ENCODE measurements at regions not wholly inside any gene's neighbourhood (a gene's known extent, or its start where the extent isn't known, plus 50 kb on each side); places are given as distances from the start of the nearest gene placed in this dataset.
"Not testable (repeated sequence)": the region's sequence is repeated elsewhere in the genome, so short reads cannot be mapped to it uniquely, and the experiment has no call there.

DNA sequence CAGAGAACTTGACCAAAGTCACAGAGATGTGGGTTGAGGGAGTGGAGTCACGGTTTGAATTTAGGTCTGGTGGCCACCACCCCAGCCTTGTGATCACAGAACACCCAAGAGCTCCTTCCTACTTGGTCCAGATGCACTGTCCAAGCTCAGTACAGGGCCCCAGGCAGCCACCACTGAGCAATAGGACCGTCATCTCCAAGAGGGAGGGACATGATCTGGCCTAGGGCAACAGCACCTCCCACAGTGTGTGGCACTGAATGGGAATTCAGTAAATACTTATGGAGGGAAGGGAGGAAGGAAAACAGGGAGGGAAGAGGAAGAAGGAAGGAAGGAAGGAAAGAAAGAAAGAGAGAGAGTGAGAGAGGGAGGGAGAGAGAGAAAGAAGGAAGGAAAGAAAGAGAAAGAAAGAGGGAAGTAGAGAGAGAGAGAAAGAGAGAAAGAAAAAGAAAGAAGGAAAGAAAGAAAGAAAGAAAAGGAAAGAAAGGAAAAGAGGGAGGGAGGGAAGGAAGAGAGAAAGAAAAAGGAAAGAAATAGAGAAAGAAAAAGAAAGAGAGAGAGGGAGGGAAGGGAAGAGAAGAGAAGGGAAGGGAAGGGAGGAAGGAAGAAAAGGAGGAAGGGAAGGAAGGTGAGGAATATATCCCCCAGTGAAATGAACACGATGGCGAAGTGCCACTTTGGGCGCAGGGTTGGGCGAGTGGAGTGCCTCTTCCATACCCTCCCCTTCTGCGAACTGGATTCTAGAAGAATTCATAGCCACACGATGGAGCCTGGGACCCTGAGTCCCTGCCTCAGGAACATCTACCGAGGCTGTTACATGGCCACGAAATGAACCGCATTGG lies 243.7 kb downstream of the TFAP2C start:
- DNase-seq (ENCODE audit: low read depth in 2 of 2): no peak

DNA sequence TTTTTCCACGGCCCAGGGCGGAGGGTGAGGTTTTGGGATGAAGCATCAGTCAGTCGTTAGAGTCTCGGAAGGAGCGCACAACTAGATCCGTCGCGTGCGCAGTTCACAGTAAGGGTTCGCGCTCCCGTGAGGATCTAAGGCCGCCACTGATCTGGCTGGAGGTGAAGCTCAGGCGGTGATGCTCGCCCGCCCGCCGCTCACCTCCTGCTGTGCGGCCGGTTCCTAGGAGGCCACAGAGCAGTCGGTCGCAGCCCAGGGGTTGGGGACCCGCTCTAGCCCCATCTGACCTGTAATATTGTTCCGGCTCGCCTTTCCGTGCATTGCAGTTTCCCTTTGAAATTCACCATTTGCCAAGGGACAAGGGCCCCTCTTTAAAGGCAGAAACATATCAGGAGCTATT lies 244.7 kb downstream of the TFAP2C start:
- DNase-seq (ENCODE audit: low read depth in 2 of 2): no peak

DNA sequence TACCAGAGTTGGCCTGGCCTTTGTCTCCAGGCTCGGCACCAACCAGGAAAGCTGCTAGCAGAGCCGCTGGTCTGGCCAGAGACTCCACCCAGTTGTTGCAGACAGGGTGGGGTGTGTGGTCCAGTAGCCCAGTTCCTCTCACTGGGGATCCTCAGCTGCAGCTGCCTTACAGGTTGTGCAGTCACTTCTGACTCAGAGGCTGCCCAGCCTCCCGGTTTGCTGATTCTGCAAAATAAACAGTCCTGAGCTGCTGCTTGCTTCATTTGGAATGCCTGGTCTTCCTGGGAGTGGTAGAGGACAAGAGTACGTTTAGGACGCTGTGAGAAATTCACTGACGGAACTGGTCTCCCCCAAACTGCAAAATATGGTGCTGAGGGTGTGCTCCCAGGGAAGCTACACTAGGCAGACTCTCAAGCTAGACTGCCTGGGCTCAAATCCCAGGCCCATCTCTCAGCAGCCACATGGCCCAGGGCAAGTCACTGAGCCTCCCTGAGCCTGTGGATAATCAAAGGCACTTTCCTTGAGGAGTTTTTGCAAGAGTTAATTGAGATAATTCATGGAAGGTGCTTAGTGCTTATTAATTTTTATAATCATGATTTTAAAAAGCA lies 246.1 kb downstream of the TFAP2C start:
- no peak for DNase-seq (ENCODE audit: low read depth in 2 of 2)

DNA sequence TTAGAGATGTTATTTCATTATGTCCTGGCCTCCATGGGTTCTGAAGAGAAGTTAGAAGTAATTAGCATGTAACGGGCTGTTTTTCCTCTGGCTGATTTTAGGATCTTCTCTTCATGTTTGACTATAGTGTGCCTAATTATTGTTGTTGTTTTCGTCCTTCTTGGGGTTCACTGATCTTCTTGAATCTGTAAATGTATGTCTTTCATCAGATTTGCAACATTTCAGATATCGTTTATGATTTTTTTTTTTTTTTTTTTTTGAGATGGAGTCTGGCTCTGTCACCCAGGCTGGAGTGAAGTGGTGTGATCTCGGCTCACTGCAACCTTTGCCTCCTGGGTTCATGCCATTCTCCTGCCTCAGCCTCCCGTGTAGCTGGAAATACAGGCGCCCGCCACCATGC lies 246.7 kb downstream of the TFAP2C start:
- no peak for DNase-seq (ENCODE audit: low read depth in 2 of 2)

DNA sequence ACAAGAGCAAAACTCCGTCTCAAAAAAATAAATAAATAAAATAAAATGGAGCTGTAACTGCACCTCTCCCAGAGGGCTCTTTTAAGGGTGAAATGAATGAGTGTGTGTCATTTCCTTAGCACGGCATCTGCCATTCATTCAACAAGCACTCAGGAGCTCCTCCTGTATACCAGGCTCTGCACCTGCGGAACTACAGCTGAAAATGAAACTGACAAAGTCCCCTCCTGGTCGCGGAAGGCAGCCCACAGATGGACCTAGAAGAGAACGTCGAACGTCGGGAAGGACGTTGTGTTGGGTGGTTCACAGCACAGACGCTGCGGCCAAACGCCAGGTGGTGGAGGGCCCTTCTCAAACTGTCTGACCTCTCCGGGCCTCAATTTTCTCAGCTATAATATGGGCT lies 256.4 kb downstream of the TFAP2C start:
- DNase-seq (ENCODE audit: low read depth in 2 of 2): no peak

DNA sequence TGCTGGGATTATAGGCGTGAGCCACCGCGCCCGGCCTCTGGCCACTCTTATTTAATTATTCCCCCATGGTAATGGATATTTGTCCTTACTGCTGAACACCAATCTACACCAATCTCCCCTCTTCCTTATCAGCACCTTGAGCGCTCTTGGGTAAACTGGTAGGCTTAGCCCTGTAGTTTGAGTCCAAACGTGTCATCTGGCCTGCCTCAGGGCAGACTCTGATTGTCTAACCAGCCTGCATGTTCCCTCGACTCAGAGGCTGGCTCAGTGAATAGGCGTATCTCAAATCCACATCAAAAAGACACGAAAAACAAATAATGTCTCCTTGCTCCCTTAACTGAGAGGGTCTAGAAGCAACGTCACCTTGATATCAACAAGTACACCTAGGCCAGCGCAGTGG lies 260.9 kb downstream of the TFAP2C start:
- DNase-seq (ENCODE audit: low read depth in 2 of 2): no peak

DNA sequence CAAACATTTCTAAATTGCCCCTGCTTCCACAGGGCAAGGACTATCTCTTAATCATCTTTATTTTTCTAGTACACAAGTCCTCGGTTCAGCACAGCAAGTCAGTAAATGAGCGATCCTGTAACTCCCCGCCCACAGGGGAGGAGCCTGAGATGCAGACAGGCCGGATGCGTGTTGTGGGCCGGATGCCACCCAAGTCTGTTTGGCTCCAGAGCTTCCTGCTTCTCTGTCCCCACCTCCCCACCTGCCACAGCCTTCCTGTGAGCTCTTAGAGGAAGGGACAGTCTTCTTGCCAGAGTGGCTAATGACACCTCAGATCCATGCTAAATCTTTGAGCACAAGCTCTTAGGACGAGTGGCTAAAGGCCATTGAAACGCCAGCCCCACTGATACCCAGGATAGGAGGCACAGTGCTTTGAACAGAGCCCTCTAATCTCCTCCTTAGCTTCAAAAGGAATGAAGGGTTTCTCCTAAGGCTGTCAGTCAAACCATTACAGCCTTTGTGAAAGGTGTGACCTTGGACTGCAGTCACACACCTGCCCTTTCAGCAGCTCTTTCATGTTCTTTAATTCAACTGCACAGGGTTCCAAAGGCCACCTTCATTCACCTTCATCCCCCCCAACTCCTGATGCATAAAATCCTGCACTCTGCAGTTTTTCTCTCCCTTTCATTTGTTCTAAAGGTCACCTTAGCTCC lies 264.3 kb downstream of the TFAP2C start:
- DNase-seq (ENCODE audit: low read depth in 2 of 2): no peak

DNA sequence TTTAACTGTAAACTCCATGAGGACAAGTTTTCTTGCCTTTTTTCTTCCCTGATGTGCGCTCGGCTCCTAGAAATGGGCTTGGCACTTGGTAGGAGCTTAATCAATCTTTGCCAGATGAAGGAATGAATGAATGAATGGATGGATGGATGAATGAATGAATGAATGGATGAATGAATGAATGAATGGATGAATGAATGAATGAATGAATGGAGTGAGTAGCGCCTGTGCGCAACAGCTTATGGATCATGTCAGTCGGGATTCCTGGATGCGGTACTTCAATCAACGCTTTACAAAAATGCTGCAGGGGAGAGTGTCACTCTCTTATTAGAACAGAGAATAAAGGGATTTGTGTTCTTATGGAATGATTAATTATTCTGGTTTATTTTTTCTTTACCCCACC lies 267.3 kb downstream of the TFAP2C start:
- no peak for DNase-seq (ENCODE audit: low read depth in 2 of 2)

DNA sequence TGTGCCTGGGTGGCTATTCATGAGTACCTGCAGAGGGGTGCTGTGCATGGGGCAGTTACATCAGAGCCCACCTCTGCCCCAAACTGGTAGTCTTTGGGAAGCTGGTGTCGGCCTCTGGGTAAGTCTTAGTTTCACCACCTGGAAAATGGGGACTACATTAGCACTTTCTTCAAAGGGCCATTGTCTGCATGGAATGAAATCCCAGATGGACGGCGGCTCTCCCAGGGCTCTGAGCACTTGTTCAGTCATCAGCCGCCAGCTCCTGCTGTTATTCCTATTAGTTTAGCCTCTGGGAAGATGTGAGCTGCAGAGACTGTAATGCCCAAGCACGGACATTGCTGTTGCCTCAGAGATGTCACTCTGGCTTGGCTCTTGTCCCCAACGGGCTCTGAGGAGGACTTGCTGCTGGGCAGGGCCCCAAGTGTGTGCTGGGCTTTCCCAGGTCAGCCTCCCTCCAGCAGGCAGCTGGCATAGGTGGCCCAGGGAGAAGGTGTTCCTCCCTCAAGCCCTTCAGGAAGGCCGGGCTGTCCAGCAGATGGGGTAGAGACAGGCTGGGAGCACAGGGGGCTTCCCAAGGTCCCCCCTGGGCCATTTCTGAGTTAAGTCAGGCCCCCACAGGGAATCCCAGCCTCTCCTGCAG lies 268.3 kb downstream of the TFAP2C start:
- DNase-seq (ENCODE audit: low read depth in 2 of 2): no peak

DNA sequence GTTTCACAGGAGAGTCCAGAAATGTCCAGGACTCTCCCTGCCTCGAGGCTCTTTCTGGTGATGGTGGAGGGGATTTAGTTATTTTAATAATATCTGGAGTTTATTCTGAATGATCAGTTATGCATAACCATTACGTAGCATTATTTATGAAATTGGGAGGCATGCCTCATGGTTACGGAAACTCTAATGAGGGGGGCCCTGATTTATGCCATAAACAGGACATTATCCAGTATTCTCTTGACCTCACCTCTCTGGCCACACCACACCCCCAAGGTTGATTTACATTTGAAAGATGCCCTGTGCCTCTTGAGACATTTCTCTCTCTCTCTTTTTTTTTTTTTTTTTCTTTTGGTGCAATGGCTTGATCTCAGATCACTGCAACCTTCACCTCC lies 268.8 kb downstream of the TFAP2C start:
- no peak for DNase-seq (ENCODE audit: low read depth in 2 of 2)

DNA sequence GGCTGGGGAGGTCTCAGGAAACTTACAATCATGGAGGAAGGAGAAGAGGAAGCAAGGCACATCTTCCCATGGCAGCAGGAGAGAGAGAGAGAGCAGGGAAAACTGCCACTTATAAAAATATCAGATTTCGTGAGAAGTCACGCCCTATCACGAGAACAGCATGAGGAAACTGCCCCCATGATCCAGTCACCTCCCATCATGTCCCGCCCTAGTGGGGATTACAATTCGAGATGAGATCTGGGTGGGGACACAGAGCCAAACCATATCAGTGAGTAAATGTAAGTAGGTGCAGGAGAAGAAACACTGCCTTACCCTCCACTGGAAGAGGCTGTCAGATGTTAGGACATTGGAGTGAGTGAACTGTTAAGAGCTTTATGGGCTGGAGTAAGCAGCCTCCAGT lies 270.4 kb downstream of the TFAP2C start:
- DNase-seq (ENCODE audit: low read depth in 2 of 2): no peak

DNA sequence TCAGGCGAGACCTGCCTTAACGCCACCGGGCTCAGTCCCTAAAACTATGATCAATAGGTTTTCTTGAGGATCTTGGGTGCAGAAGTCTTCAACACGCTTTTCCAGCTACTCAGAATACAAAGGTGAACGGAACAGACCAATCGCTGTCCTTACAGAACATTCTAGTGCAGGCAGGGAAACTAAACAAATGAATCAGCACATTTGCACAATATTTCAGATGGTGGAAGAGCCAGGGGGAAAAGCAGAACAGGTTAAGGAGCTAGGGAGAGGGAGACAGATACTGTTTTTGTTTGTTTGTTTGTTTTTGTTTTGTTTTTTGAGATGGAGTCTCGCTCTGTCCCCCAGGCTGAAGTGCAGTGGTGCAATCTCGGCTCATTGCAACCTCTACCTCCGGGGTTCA lies 271.1 kb downstream of the TFAP2C start:
- no peak for DNase-seq (ENCODE audit: low read depth in 2 of 2)

DNA sequence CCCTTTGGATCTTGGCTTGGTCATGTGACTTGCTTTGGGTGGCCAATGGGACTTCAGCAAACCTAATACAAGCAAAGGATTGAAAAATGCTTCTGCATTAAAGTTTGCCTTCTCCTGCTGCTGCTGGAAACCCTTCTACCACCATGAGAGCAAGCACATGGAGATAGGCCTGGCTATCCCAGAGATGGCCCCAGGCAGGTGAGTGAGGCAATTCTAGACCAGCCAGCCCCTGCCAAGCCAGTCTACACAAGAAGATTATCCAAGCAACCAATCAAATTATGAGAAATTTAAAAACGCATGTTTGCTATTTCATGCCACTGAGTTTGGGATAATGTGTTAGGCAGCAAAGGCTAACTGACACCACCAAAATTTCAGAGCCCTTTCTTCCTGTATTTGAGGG lies 274.3 kb downstream of the TFAP2C start:
- no peak for DNase-seq (ENCODE audit: low read depth in 2 of 2)

DNA sequence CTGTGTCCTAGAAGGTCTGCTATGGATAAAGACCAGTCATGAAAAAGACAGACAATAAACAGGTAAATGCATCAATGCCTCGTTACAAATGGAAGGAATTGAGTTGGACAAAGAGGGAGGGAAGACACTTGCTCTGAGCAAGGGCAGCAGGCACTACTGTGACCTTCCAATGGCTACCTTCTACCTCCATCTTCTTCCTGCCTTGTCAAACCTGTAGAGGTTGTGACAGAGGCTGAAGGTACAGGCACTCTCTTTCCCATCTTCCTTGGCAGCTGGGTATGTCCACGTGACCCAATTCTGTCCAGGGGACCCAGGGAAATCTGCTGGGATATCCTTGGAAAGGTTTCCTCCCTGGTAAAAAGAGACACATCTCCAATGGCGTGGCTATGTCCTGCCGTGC lies 274.8 kb downstream of the TFAP2C start:
- DNase-seq (ENCODE audit: low read depth in 2 of 2): no peak

DNA sequence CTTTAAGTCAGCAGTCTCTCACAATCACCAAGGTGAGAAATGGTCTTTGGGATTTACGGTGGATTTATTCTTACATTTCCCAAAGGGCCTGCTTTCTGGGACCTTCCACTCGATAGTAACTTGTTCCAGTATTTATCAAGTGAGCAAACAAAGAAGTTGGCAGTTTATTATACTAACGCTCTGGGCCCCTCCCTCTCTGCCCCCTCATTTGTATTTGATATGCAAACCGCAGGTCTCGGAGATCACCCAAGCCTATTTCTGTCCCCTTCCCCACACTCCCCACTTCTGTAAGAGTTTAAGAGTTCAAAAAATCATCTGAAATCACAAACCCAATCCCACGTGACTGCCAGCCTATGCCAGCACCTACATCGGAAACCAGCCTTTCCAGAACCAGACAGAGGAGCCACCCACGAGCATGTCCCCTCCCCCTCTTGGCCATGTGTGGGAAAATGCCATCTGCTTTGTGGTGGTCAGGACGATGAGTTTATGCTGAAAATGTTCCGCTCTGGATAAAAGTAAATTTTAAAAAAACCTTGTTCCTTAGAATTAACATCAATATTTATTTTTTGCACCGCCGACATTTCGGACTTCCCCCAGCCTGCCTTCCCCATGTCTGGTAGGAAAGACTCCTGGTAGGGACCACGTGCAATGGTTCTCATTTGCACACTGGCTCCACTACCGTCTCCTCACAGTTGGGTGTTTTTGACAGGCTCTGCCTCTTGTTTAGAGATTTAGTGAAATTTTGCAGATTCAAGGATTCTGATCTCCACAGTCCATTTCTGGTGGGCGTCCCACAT lies 281.0 kb downstream of the TFAP2C start:
- DNase-seq (ENCODE audit: low read depth in 2 of 2): no peak

DNA sequence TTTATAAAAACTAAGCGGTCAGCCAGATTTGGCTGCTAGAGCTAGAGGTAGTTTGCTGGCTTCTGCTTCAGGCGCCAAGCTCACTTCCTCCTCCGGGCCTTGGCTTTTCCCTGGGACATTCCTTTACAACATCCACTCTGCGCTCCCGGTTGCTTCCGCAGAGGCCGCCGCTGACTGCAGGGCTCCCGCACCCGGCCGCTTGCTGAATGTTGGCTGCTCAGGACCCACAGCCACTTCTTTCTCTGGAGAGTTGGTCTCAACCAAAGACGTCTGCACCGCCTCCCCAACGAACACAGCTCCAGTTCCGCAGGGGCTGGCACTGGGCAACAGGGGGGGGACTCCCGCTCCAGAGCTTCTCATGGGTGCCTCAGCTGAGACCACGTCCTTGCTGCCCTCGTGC lies 282.8 kb downstream of the TFAP2C start:
- DNase-seq (ENCODE audit: low read depth in 2 of 2): no peak

DNA sequence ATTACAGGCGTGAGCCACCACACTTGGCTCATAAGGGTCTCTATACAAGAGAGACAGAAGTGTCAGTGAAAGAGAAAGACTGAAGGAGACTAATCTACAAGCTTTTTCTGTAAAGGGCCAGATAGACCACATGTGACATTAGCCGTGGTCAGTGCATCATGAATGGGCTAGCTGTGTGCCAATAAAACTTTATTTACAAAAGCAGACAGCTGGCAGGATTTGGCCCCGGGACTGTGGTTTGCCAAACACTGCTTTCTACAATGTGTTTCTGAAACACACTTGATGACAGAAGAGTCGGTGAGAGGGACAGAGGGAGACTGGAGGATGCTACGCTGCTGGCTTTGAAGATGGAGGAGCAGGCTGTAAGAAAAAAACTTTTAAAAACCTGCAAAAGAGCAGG lies 285.4 kb downstream of the TFAP2C start:
- DNase-seq (ENCODE audit: low read depth in 2 of 2): no peak

DNA sequence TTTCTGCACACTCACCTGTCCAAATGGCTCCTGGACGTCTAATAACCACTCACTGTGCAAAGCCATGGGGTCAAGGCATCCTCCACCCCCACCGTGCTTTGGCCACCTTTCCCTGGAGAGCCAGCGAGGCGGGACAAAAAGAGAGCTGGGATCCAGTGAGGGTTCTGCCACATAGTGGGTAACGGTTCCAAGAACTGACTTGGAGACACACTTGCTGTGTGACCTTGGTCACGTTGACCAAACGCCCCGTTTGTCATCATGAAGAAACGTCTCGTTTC lies 287.2 kb downstream of the TFAP2C start:
- DNase-seq (ENCODE audit: low read depth in 2 of 2): no peak

DNA sequence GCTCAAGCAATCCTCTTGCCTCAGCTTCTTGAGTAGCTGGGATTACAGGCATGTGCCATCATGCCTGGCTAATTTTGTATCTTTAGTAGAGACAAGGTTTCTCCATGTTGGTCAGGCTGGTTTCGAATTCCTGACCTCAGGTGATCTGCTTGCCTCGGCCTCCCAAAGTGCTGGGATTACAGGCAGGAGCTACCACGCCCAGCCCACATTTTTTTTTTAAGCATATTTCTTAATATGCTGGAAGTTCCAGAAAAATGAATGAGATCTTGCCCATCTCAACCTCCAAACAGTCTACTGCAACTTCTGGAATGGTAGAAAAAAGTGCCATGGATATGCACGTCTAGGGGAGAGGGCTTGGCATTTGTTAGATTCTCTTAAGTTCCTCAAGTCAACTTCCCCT lies 290.9 kb downstream of the TFAP2C start:
- DNase-seq (ENCODE audit: low read depth in 2 of 2): not testable (repeated sequence)

DNA sequence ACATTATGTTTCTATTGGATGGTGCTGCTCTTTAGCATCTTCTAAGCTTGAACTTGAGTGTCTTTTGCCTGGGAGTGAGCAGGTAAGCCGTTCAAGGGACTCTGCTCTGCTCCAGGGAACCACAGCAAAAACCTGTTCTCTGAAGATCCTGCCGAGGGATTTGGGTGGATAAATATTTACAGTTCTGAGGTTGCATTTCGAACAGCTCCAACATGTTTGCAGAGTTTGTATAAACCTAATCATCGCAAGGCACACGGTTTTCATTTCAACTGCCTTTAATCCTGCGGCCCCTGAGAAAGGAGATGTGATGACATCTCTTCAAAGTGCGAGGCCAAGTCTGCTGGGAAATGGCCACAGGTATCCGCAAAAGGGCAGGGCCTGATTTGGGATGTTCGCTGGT lies 293.4 kb downstream of the TFAP2C start:
- no peak for DNase-seq (ENCODE audit: low read depth in 2 of 2)

DNA sequence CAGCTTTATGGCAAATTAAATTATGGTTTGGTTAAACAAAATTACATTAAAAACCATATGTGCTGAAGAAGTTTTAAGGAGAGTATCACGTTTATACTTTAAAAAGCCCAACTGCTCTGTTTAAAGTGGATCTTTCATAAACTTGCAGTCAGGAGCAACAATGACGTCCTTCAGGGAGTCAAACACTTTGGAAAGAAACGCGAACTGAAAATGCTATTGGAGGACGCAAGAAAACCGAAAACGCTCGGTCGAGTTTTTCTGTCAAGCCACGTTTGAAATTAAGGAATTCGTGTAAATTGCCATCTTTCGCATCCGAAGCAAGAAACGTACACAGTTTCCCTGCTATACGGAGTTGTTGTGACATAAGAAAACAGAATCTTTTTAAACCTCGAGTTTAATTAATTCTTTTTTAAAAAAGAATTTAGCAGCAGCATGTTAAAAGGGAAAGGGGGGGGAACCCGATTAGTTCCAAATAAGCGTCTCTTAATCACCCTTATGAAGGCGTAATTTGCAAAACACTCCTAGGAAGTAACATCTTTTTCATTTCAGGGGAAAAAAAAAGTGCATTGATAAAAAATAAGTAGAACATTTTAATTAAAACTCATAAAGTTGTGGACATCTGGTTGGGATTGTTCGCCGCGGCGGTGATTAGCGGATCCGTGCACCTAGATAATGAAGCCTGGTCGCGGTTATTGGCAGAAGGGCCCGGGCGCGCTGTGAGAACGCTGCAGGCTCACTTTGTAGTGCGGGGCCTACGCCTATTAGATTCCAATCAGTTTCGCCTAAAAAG lies 295.4 kb downstream of the TFAP2C start:
- DNase-seq (ENCODE audit: low read depth in 2 of 2): no peak

Measured in stimulated activated CD8-positive, alpha-beta memory T cell treated with anti-CD3 and anti-CD28 coated beads, Interleukin-15, amount 100 ng/mL, for 48 hours (primary cell).